ENCODE measurements at regions not wholly inside any gene's neighbourhood (a gene's known extent, or its start where the extent isn't known, plus 50 kb on each side); places are given as distances from the start of the nearest gene placed in this dataset.
"Not testable (repeated sequence)": the region's sequence is repeated elsewhere in the genome, so short reads cannot be mapped to it uniquely, and the experiment has no call there.

DNA sequence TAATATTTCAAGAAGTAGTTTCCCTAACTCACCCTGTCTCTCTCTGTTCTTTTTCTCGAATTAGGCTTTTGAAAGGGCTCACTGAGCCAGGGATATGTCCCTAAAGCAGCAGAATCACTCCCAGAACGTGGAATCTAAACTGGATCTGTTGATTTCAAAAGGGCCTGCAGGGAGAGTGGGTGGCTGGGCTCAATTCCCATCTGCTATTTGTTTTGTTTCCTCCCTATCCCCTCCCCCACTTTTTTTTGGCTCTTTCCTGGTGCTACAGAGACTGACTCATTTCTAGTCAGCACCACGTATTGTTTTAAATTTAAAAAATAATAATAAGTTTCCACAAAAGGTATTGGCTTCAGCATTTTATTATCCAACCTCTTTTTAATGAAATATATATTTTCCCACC, 961.5 kb downstream of the FAM181B start:
- H3K9me3 ChIP-seq (replicated peaks in 1 of 3), result no peaks in the 10 kb centered on the region
- H3K27ac ChIP-seq, result no peak overlapping the region
- intact Hi-C loops (cut with DNase I), result no loop called here
- TF ChIP-seq CTCF (IDR thresholded peaks at IDR 0.05) (no peak), POLR2A (IDR thresholded peaks at IDR 0.05) (no peak)
- no peaks in the 10 kb centered on the region for H3K36me3 ChIP-seq (replicated peaks in 1 of 2)
- WGBS, 4 donors, result 23 to 37% (median 33%) methylated on average over 3 of the region's 3 CpGs
- no peaks in the 10 kb centered on the region for H3K4me1 ChIP-seq (replicated peaks in 1 of 2)
- H3K27me3 ChIP-seq, result no peaks in the 10 kb centered on the region
- peak in 1 of 7 donors; percentile 1 for DNase-seq
- no peak overlapping the region for H3K4me3 ChIP-seq

DNA sequence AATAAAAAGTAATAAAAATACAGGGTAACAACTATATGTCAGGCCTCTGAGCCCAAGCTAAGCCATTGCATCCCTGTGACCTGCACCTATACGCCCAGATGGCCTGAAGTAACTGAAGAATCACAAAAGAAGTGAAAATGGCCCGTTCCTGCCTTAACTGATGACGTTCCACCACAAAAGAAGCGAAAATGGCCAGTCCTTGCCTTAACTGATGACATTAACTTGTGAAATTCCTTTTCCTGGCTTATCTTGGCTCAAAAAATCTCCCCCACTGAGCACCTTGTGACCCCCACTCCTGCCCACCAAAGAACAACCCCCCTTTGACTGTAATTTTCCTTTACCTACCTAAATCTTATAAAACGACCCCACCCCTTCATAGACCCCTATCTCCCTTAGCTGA, 963.8 kb downstream of the FAM181B start:
- H3K4me1 ChIP-seq (replicated peaks in 1 of 2); H3K27me3 ChIP-seq; intact Hi-C loops (cut with DNase I); H3K36me3 ChIP-seq (replicated peaks in 1 of 2); DNase-seq; H3K4me3 ChIP-seq; H3K27ac ChIP-seq; H3K9me3 ChIP-seq (replicated peaks in 1 of 3): not testable (repeated sequence)
- WGBS, 4 donors, result 39 to 53% (median 47%) methylated on average over 5 of the region's 5 CpGs

DNA sequence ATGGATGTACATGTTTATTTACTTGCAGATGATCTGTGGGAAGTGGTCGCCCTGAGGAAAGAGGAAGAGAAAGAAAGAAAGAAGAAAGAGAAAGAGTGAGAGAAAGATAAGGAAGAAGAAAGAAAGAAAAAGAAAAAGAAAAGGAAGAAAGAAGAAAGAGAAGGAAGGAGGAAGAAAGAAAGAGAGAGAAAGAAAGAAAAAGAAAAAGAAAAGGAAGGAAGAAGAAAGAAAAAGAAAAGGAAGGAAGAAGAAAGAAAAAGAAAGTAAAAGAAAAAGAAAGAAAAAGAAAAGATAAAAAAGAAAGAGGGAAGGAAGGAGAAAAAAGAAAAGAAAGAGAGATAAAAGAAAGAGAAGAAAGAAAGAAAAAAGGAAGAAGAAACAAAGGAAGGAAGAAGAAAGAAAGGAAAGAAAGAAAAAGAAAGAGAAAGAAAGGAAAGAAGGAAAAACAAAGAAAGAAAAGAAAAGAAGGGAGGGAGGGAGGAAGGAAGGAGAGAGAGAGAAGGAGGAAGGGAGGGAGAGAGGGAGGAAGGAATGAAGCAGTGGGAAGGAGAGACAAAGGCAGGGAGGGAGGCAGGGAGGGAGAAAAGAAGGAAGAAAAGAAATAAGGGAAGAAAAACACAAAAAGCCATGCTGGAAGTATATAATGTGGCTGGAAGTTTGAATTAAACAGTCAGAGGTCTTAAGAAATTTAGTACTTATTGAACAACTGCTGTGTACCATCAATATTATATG, 976.6 kb downstream of the FAM181B start:
- no peak overlapping the region for H3K4me3 ChIP-seq
- intact Hi-C loops (cut with DNase I), result no loop called here
- no peak for DNase-seq
- H3K36me3 ChIP-seq (replicated peaks in 1 of 2), result no peaks in the 10 kb centered on the region
- H3K27ac ChIP-seq, result no peak overlapping the region
- TF ChIP-seq POLR2A (IDR thresholded peaks at IDR 0.05) (no peak), CTCF (IDR thresholded peaks at IDR 0.05) (no peak)
- no peaks in the 10 kb centered on the region for H3K4me1 ChIP-seq (replicated peaks in 1 of 2)
- no peaks in the 10 kb centered on the region for H3K9me3 ChIP-seq (replicated peaks in 1 of 3)
- WGBS, 4 donors, result 70 to 90% (median 80%) methylated on average over 1 of the region's 1 CpG
- H3K27me3 ChIP-seq, result no peaks in the 10 kb centered on the region

DNA sequence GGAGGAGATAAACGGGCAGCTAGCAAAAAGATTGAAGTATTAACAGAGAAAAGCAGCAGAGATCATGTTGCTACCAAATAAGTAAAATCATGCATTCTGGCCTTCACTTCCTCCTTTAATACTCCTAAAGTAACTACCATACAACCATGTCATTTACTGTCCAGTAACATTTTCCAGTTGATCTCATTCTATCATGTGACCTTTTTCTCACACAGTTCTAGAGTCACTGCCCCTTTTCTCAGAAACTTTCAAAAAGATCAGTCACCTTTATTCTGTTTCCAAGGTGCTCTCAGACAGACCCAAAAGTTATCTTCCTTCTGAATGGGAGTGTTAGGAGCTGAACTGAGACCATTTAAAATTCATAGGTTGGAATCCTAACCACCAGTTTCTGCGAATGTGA, 984.4 kb downstream of the FAM181B start:
- Histone ChIP-seq H3K9me3 (replicated peaks in 1 of 3) (no peaks in the 10 kb centered on the region), H3K36me3 (replicated peaks in 1 of 2) (no peaks in the 10 kb centered on the region), H3K4me1 (replicated peaks in 1 of 2) (no peaks in the 10 kb centered on the region), H3K27ac (no peak overlapping the region), H3K27me3 (no peaks in the 10 kb centered on the region), H3K4me3 (no peak overlapping the region)
- WGBS, 4 donors, result 77 to 91% (median 84%) methylated on average over 2 of the region's 2 CpGs
- intact Hi-C loops (cut with DNase I), result no loop called here
- no peak for DNase-seq
- no peak for TF ChIP-seq POLR2A (IDR thresholded peaks at IDR 0.05)
- no peak for TF ChIP-seq CTCF (IDR thresholded peaks at IDR 0.05)

All from adrenal gland (tissue), 9 donors.